PC-9 (cell line): ENCODE measurements at regions not wholly inside any gene's neighbourhood (a gene's known extent, or its start where the extent isn't known, plus 50 kb on each side); places are given as distances from the start of the nearest gene placed in this dataset.

ENCODE experiments used
- BruUV-seq: library from RNA; stranded (reverse); fragments of 400-500 nt; replicated peaks from 2 replicates; lab custom pipeline; 2021; lab: Mats Ljungman, UMichigan
- CTCF ChIA-PET: fragments of 300-600 bp; sonication (Branson Sonifier 250); formaldehyde crosslinking; loops from one replicate; lab custom pipeline; 2022; ENCODE audit warnings: antibody characterized with exemption; lab: Charles Lee
- POLR2A ChIA-PET: fragments of 300-600 bp; sonication (Branson Sonifier 250); formaldehyde crosslinking; loops from one replicate; lab custom pipeline; 2022; ENCODE audit warnings: antibody characterized with exemption; ENCODE audit not compliant: unreplicated experiment; lab: Charles Lee
- DNase-seq, 2 experiments: peaks; one replicate each; pipeline versions ENCODE4 v3.0.0 to v3.0.0-alpha.2; 2015 to 2022; ENCODE audit warnings: mixed read lengths in 1 of 2
- H2AFZ ChIP-seq: fragments of 200-600 bp; sonication (generic); 2 replicates; pipeline ENCODE4 v1.8.1; 2017; ENCODE audit warnings: antibody characterized with exemption
- H3F3A ChIP-seq: fragments of 200-600 bp; sonication (generic); 2 replicates; pipeline ENCODE4 v1.8.1; 2017; ENCODE audit warnings: antibody characterized with exemption, mild to moderate bottlenecking, low read depth; ENCODE audit not compliant: insufficient read depth
- H3K27ac ChIP-seq: fragments of 200-600 bp; sonication (generic); 2 replicates; pipeline ENCODE4 v1.6.1; 2016; ENCODE audit warnings: mixed run types
- H3K27me3 ChIP-seq: fragments of 200-600 bp; sonication (generic); 2 replicates; pipeline ENCODE4 v1.6.1; 2016; ENCODE audit warnings: low read depth, mixed run types; ENCODE audit not compliant: insufficient read depth
- H3K36me3 ChIP-seq: fragments of 200-600 bp; sonication (generic); 2 replicates; pipeline ENCODE4 v1.6.1; 2016; ENCODE audit warnings: low read depth, mixed run types
- H3K4me1 ChIP-seq: fragments of 200-600 bp; sonication (generic); replicated peaks from 2 replicates; pipeline ENCODE4 v1.6.1; 2016; ENCODE audit warnings: mixed run types; ENCODE audit not compliant: insufficient read depth
- H3K4me2 ChIP-seq: fragments of 200-600 bp; sonication (generic); 2 replicates; pipeline ENCODE4 v1.6.1; 2017; ENCODE audit warnings: mixed run types
- H3K4me3 ChIP-seq: fragments of 200-600 bp; sonication (generic); 2 replicates; pipeline ENCODE4 v1.6.1; 2016; ENCODE audit warnings: mixed run types
- H3K79me2 ChIP-seq: fragments of 200-600 bp; sonication (generic); 2 replicates; pipeline ENCODE4 v1.6.1; 2017; ENCODE audit warnings: low read depth, mixed run types
- H3K9me2 ChIP-seq: fragments of 200-600 bp; sonication (generic); 2 replicates; pipeline ENCODE4 v1.8.1; 2017; ENCODE audit warnings: mild to moderate bottlenecking; ENCODE audit not compliant: insufficient read depth
- H3K9me3 ChIP-seq: fragments of 200-600 bp; sonication (generic); 2 replicates; pipeline ENCODE4 v1.8.1; 2016; ENCODE audit warnings: low read depth; ENCODE audit not compliant: insufficient read depth
- H4K20me1 ChIP-seq: fragments of 200-600 bp; sonication (generic); 2 replicates; pipeline ENCODE4 v1.8.1; 2017; ENCODE audit not compliant: insufficient read depth
- EZH2 ChIP-seq: fragments of 200-600 bp; sonication (generic); IDR thresholded peaks from 2 replicates; pipeline ENCODE4 v1.8.0; 2017; ENCODE audit warnings: antibody characterized with exemption, low read depth
- intact Hi-C: fragments of 100-400 bp; cut with micrococcal nuclease; formaldehyde crosslinking; loops from one replicate; pipeline ENCODE4 v1.10.0; 2022; ENCODE audit not compliant: unreplicated experiment
- TF ChIP-seq, protein P1 (sequence below): fragments of 200-600 bp; sonication (generic); conservative IDR thresholded peaks from 2 replicates; pipeline ENCODE4 v1.6.1; 2017; ENCODE audit warnings: mixed run types, antibody characterized with exemption, mild to moderate bottlenecking, moderate library complexity

DNA sequence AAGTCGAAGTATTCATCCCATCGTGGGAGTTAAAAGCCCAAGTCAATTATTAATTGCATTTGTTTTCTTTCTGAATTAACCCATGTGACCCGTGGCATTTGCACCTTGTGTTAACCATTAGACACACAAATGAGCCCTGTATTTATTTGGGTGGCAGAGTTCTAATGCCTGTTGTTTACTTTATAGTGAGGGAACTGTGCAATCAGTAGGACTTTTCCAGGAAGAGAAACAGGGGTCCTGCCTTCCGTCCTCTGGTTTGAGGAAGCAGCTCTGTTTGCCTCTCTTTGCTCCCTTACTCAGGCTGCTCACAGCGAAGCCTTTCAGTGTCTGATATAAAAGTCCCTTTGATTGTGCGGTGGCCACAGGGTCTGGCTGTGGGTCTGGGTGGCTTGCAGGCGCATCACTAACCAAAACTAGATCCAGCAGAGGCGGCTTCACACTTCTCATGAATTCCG is 263.6 kb downstream of the PTTG2 start:
- Histone ChIP-seq H3K4me1 (peaks cover 17% of the 10 kb centered on the region), H3K9me2 (no peaks in the 10 kb centered on the region), H3K27me3 (no peaks in the 10 kb centered on the region), H2AFZ (no peak overlapping the region), H3K36me3 (no peaks in the 10 kb centered on the region), H3K4me3 (no peak overlapping the region), H3K27ac (no peak overlapping the region), H3K4me2 (no peak overlapping the region), H3K79me2 (no peaks in the 10 kb centered on the region), H3F3A (peaks cover 11% of the 10 kb centered on the region), H4K20me1 (no peaks in the 10 kb centered on the region), H3K9me3 (no peaks in the 10 kb centered on the region)
- POLR2A ChIA-PET = no interaction called here
- intact Hi-C loops = no loop called here
- BruUV-seq = no TSS peak
- DNase-seq = no peak
- CTCF ChIA-PET = interaction anchor here (0.7 kb wide), 1 partner anchor 110 kb away, joined by 5 read pairs; no protein-coding TSS in a partner anchor
- TF ChIP-seq, protein P1, sequence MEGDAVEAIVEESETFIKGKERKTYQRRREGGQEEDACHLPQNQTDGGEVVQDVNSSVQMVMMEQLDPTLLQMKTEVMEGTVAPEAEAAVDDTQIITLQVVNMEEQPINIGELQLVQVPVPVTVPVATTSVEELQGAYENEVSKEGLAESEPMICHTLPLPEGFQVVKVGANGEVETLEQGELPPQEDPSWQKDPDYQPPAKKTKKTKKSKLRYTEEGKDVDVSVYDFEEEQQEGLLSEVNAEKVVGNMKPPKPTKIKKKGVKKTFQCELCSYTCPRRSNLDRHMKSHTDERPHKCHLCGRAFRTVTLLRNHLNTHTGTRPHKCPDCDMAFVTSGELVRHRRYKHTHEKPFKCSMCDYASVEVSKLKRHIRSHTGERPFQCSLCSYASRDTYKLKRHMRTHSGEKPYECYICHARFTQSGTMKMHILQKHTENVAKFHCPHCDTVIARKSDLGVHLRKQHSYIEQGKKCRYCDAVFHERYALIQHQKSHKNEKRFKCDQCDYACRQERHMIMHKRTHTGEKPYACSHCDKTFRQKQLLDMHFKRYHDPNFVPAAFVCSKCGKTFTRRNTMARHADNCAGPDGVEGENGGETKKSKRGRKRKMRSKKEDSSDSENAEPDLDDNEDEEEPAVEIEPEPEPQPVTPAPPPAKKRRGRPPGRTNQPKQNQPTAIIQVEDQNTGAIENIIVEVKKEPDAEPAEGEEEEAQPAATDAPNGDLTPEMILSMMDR = no peak
- TF ChIP-seq EZH2 = no peak

- BruUV-seq = no TSS peak
- Histone ChIP-seq H3K9me2 (no peaks in the 10 kb centered on the region), H3K4me2 (no peak overlapping the region), H3K79me2 (no peaks in the 10 kb centered on the region), H3K27ac (no peak overlapping the region), H2AFZ (no peak overlapping the region), H3K9me3 (no peaks in the 10 kb centered on the region), H3K4me3 (no peak overlapping the region), H3K27me3 (no peaks in the 10 kb centered on the region), H3K36me3 (no peaks in the 10 kb centered on the region), H3F3A (peaks cover 18% of the 10 kb centered on the region), H3K4me1 (peaks cover 28% of the 10 kb centered on the region), H4K20me1 (no peaks in the 10 kb centered on the region)
- intact Hi-C loops = no loop called here
- no peak for DNase-seq
- ChIA-PET CTCF (no interaction called here), POLR2A (no interaction called here)
- TF ChIP-seq, protein P1 = no peak
- no peak for TF ChIP-seq EZH2
These were observed 264.7 kb downstream of the PTTG2 start for GRCh38 chr4:38224850-38225249.

DNA sequence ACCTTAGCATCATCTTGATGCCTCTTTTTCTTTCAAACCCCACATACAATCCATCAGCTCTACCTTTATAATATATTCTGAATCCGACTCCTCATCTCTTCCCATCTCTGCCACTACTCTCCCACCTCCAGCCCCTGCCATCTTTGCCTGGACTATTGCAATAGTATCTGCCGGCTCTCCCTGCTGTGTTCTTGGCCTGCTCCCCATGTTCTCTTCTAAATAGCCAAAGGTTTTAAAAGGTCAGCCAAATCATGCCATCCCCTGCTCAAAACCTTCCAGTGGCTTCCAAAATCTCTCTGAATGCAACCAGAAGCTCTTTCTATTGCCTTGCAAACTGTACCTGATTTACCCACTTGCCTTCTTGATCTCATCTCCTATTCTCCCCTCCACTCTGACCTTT is 266.0 kb downstream of the PTTG2 start:
- BruUV-seq = no TSS peak
- H2AFZ ChIP-seq = no peak overlapping the region
- no peak overlapping the region for H3K4me2 ChIP-seq
- H3K27ac ChIP-seq = no peak overlapping the region
- DNase-seq = no peak
- no peaks in the 10 kb centered on the region for H4K20me1 ChIP-seq
- H3K79me2 ChIP-seq = no peaks in the 10 kb centered on the region
- ChIA-PET CTCF (no interaction called here), POLR2A (no interaction called here)
- no peak overlapping the region for H3K4me3 ChIP-seq
- no peaks in the 10 kb centered on the region for H3K9me3 ChIP-seq
- no peaks in the 10 kb centered on the region for H3K9me2 ChIP-seq
- H3K36me3 ChIP-seq = no peaks in the 10 kb centered on the region
- no peaks in the 10 kb centered on the region for H3K27me3 ChIP-seq
- intact Hi-C loops = no loop called here
- TF ChIP-seq, protein P1 = no peak
- no peak for TF ChIP-seq EZH2
- peaks cover 40% of the 10 kb centered on the region for H3K4me1 ChIP-seq
- H3F3A ChIP-seq = peaks cover 30% of the 10 kb centered on the region
